Esophagus (tissue), 2 donors: ENCODE measurements at regions not wholly inside any gene's neighbourhood (a gene's known extent, or its start where the extent isn't known, plus 50 kb on each side); places are given as distances from the start of the nearest gene placed in this dataset.
"Not testable (repeated sequence)": the region's sequence is repeated elsewhere in the genome, so short reads cannot be mapped to it uniquely, and the experiment has no call there.

Source experiments
- H3K27ac ChIP-seq, 2 donors: one replicate each; pipeline ENCODE4 v1.5.1; 2013; ENCODE audit warnings: low read depth in 2 of 2, mild to moderate bottlenecking in 2 of 2, inconsistent platforms in 1 of 2, low read length in 1 of 2, moderate library complexity in 1 of 2
- H3K27me3 ChIP-seq, 2 donors: one replicate each; pipeline ENCODE4 v1.6.1; 2013; ENCODE audit warnings: low read length in 2 of 2, control low read depth in 1 of 2, mild to moderate bottlenecking in 1 of 2; ENCODE audit not compliant: insufficient read depth in 2 of 2, control insufficient read depth in 1 of 2
- H3K36me3 ChIP-seq, 2 donors: one replicate each; pipeline ENCODE4 v1.6.1; 2013; ENCODE audit warnings: low read length in 1 of 2; ENCODE audit not compliant: control insufficient read depth in 2 of 2, insufficient read depth in 2 of 2
- H3K4me1 ChIP-seq, 2 donors: one replicate each; pipeline ENCODE4 v1.6.1; 2013; ENCODE audit warnings: low read length in 1 of 2; ENCODE audit not compliant: control insufficient read depth in 2 of 2, insufficient read depth in 2 of 2
- H3K4me3 ChIP-seq, 2 donors: one replicate each; pipeline ENCODE4 v1.5.1; 2013; ENCODE audit warnings: low read length in 2 of 2, mild to moderate bottlenecking in 2 of 2, low read depth in 1 of 2, moderate library complexity in 1 of 2
- H3K9me3 ChIP-seq, 2 donors: one replicate each; pipeline ENCODE4 v1.6.1; 2013; ENCODE audit warnings: mild to moderate bottlenecking in 2 of 2, low read depth in 1 of 2, low read length in 1 of 2, moderate library complexity in 1 of 2; ENCODE audit not compliant: control insufficient read depth in 2 of 2, insufficient read depth in 1 of 2
- WGBS, 2 donors: extraction: QIAGEN DNeasy Blood & Tissue Kit; methylation state at CpG; one replicate each; pipeline ENCODE4 v1.1.7; 2013; 5-methylcytosine and 5-hydroxymethylcytosine counted together
- donor health status: healthy with polysubstance abuse.
- donor health status: Bipolar disorder and iron deficiency.

DNA sequence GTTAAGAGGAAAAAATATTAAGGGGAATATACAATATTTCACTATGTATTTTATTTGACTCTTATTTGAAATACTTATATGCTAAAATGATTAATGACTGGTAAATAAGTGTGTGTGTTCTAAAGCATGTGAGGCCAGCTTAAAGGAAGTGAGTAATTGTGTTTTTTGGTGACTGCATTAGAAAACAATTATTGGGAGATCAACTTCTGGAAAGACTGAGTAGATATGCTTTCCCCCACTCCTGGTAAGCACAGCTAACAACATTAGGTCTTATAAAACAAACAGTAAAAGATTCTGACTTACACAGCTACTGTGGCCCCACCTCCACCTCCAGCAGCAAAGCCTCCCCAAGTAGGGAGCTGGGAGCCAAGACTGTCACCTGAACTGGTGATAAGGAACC lies 403.0 kb downstream of the SRGAP2C start:
- Histone ChIP-seq H3K4me1 (no peaks in the 10 kb centered on the region), H3K27me3 (no peaks in the 10 kb centered on the region), H3K9me3 (no peaks in the 10 kb centered on the region), H3K36me3 (no peaks in the 10 kb centered on the region), H3K27ac (no peak overlapping the region), H3K4me3 (no peak overlapping the region)

DNA sequence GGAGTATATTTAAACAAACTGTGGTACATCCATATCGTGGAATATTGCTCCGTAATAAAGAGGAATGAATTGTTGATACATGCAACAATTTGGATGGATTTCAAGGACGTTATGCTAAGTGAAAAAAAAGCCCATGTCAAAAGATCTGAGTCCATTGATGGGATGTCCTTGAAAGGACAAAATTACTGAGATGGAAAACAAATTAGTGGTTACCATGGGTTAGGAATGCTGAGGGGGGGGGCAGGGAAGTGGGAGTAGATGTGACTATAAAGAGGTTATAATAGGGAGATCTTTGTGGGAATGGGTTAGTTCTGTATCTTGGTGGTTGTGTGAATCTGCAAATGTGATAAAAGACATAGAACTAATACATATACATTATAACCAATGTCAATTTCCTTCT lies 409.3 kb downstream of the SRGAP2C start:
- Histone ChIP-seq H3K36me3 (no peaks in the 10 kb centered on the region), H3K4me3 (no peak overlapping the region), H3K4me1 (no peaks in the 10 kb centered on the region), H3K27me3 (no peaks in the 10 kb centered on the region), H3K9me3 (no peaks in the 10 kb centered on the region), H3K27ac (no peak overlapping the region)
- WGBS, 2 donors: 48 to 63% methylated on average over 3 of the region's 3 CpGs

GRCh38 chr1:121595089-121595488 lies 410.3 kb downstream of the SRGAP2C start:
- no peak overlapping the region for H3K27ac ChIP-seq
- no peak overlapping the region for H3K4me3 ChIP-seq
- no peaks in the 10 kb centered on the region for H3K9me3 ChIP-seq
- no peaks in the 10 kb centered on the region for H3K27me3 ChIP-seq
- no peaks in the 10 kb centered on the region for H3K4me1 ChIP-seq
- H3K36me3 ChIP-seq: no peaks in the 10 kb centered on the region

DNA sequence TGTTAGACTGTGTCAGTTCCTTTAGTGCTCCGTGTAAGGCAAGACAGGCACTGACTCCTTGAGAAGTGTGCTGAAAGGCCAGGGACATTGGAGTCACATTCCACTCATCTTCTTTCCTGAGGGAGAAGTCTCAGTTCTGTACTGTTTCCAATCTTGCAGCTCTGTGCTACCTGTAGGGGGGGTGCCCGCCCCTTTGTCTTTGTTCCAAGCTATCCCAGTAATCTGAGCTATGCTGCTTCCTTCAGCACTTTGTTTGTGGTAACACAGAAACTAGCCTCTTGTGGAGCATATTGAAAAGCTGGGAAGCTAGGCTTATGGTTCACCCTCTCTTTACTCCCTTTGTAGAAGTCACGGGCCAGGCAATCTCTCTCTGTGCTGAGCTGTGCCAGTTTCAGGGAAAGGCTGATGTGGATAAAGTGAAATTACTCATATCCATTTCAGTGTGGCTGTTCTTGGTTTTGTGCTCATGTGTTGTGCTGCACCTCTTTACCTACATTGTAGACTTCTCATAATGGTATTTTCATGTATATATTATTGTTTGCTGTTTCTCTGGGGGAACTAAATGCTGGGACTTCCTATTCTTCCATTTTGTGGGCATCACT lies 420.2 kb downstream of the SRGAP2C start:
- 80 to 100% methylated on average over 1 to 2 of the region's 3 CpGs for WGBS, 2 donors
- H3K27ac ChIP-seq, H3K36me3 ChIP-seq: not testable (repeated sequence)

GRCh38 chr1:121607499-121607898 lies 422.7 kb downstream of the SRGAP2C start:
- H3K4me1 ChIP-seq, H3K36me3 ChIP-seq, H3K9me3 ChIP-seq, H3K4me3 ChIP-seq, H3K27me3 ChIP-seq, H3K27ac ChIP-seq: not testable (repeated sequence)
- no CpG with 5 or more reads among the region's 2 CpGs for WGBS, 2 donors

More for the DNA sequence above, 420.2 kb downstream of the SRGAP2C start:
- not testable (repeated sequence) for H3K9me3 ChIP-seq, H3K27me3 ChIP-seq, H3K4me1 ChIP-seq, H3K4me3 ChIP-seq
